Naive thymus-derived CD4-positive, alpha-beta T cell (primary cell): ENCODE measurements at regions not wholly inside any gene's neighbourhood (a gene's known extent, or its start where the extent isn't known, plus 50 kb on each side); places are given as distances from the start of the nearest gene placed in this dataset.

Source experiments
- ATAC-seq: fragments of 150-1000 bp; cut with Tn5 transposase; 2 replicates; pipeline ENCODE4 v1.10.0; 2021; ENCODE audit warnings: mild to moderate bottlenecking, moderate library complexity
- CTCF ChIA-PET: fragments of 350-600 bp; sonication (Branson Sonifier 250); formaldehyde crosslinking; loops from one replicate; lab custom pipeline; 2021; ENCODE audit warnings: antibody characterized with exemption; lab: Charles Lee
- POLR2A ChIA-PET: fragments of 350-600 bp; sonication (Branson Sonifier 250); formaldehyde crosslinking; loops from one replicate; lab custom pipeline; 2021; ENCODE audit warnings: antibody characterized with exemption, inconsistent platforms; lab: Charles Lee
- DNase-seq, 9 donors: peaks; one replicate each; pipeline versions ENCODE4 v3.0.0 to v3.0.0-alpha.2; 2020 to 2022; ENCODE audit warnings: mixed read lengths in 1 of 9
- H3K27ac ChIP-seq: one replicate; pipeline ENCODE4 v1.7.0; 2013; ENCODE audit warnings: mild to moderate bottlenecking, low read depth, low read length, moderate library complexity
- H3K27me3 ChIP-seq, 2 donors: one replicate each; pipeline ENCODE4 v1.7.0; 2013; ENCODE audit warnings: low read length in 2 of 2, mild to moderate bottlenecking in 2 of 2, moderate library complexity in 2 of 2; ENCODE audit not compliant: control insufficient read depth in 2 of 2, insufficient read depth in 2 of 2
- H3K36me3 ChIP-seq, 3 experiments: 1 replicate in 2 of 3; 2 replicates in 1 of 3; pipeline ENCODE4 v1.7.0; 2013; ENCODE audit warnings: low read length in 3 of 3, mild to moderate bottlenecking in 3 of 3, moderate library complexity in 1 of 3; ENCODE audit not compliant: insufficient read depth in 3 of 3, control insufficient read depth in 2 of 3
- H3K4me1 ChIP-seq, 2 donors: one replicate each; pipeline ENCODE4 v1.7.0; 2013; ENCODE audit warnings: low read length in 2 of 2, mild to moderate bottlenecking in 2 of 2, moderate library complexity in 1 of 2; ENCODE audit not compliant: control insufficient read depth in 2 of 2, insufficient read depth in 2 of 2
- H3K4me3 ChIP-seq: 2 replicates; pipeline ENCODE4 v1.7.0; 2013; ENCODE audit warnings: mild to moderate bottlenecking, low read length
- H3K9me3 ChIP-seq, 3 experiments: 1 replicate in 2 of 3; 2 replicates in 1 of 3; pipeline ENCODE4 v1.7.0; 2013; ENCODE audit warnings: low read length in 3 of 3; ENCODE audit not compliant: control insufficient read depth in 2 of 3
- H3K27ac Mint-ChIP-seq, 9 donors: one replicate each; pipeline ENCODE4 v1.8.0; 2020 to 2022; ENCODE audit warnings: mixed read lengths in 9 of 9, mild to moderate bottlenecking in 8 of 9, moderate library complexity in 5 of 9, inconsistent platforms in 2 of 9
- H3K27me3 Mint-ChIP-seq, 5 donors: one replicate each; pipeline ENCODE4 v1.8.0; 2021 to 2022; ENCODE audit warnings: mixed read lengths in 5 of 5, mild to moderate bottlenecking in 1 of 5
- H3K36me3 Mint-ChIP-seq, 5 donors: one replicate each; pipeline ENCODE4 v1.8.0; 2020 to 2022; ENCODE audit warnings: mixed read lengths in 5 of 5, mild to moderate bottlenecking in 3 of 5, inconsistent platforms in 1 of 5
- H3K4me1 Mint-ChIP-seq, 7 donors: one replicate each; pipeline ENCODE4 v1.8.0; 2020 to 2022; ENCODE audit warnings: mixed read lengths in 7 of 7, mild to moderate bottlenecking in 3 of 7, inconsistent platforms in 1 of 7
- H3K4me3 Mint-ChIP-seq, 10 donors: one replicate each; pipeline ENCODE4 v1.8.0; 2020 to 2022; ENCODE audit warnings: mild to moderate bottlenecking in 10 of 10, mixed read lengths in 10 of 10, moderate library complexity in 6 of 10, inconsistent platforms in 2 of 10
- H3K9me3 Mint-ChIP-seq, 11 donors: one replicate each; pipeline ENCODE4 v1.8.0; 2020 to 2022; ENCODE audit warnings: mixed read lengths in 11 of 11, mild to moderate bottlenecking in 4 of 11, inconsistent platforms in 1 of 11, moderate library complexity in 1 of 11
- intact Hi-C, 2 donors: fragments of 100-400 bp; cut with micrococcal nuclease; formaldehyde crosslinking; loops; one replicate each; pipeline ENCODE4 v1.15.1; 2023

DNA sequence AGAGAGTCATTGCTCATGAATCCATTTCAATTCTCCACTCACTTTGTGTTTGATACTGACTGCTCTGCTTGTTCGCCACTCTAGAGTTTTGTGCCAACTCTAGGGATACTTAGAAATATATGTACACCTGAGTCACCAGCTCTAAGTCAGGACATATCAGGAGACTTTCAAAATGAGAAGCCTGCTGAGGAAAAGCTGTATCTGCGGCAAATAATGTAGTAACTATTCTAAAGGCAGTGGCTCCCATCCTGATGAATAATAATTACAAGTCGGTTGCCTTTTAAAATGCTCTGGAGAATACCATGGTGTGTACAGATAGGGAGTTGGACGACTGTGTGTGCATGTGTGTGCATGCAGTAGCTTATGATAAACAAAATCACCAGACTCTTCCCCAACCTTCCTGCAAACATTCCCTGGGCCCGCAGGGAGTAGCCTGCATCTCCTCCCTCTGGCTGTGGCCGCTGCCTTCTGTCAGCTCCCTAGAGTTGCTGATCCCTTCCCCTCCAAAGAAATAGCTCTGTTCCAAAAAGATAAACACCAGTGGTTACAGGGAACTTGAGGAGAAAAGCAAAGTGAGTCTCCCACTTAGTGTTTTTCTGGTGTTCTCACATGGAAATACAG is 346.3 kb upstream of the UMPS start:
- no peaks in the 10 kb centered on the region for H3K27me3 ChIP-seq
- no peaks in the 10 kb centered on the region for H3K4me1 ChIP-seq
- ATAC-seq: no peak
- H3K36me3 ChIP-seq: no peaks in the 10 kb centered on the region
- H3K4me3 ChIP-seq: no peak overlapping the region
- Mint-ChIP-seq H3K27ac (no peak overlapping the region), H3K9me3 (peaks cover 0 to 2% (median 0%) of the 10 kb centered on the region in 11 donors), H3K27me3 (peaks cover 21 to 55% (median 25%) of the 10 kb centered on the region in 5 donors), H3K36me3 (no peaks in the 10 kb centered on the region), H3K4me1 (no peaks in the 10 kb centered on the region), H3K4me3 (no peak overlapping the region)
- H3K9me3 ChIP-seq: no peaks in the 10 kb centered on the region
- POLR2A ChIA-PET: no interaction called here
- CTCF ChIA-PET: no interaction called here
- no peak overlapping the region for H3K27ac ChIP-seq
- intact Hi-C loops: no loop called here
- DNase-seq: no peak

DNA sequence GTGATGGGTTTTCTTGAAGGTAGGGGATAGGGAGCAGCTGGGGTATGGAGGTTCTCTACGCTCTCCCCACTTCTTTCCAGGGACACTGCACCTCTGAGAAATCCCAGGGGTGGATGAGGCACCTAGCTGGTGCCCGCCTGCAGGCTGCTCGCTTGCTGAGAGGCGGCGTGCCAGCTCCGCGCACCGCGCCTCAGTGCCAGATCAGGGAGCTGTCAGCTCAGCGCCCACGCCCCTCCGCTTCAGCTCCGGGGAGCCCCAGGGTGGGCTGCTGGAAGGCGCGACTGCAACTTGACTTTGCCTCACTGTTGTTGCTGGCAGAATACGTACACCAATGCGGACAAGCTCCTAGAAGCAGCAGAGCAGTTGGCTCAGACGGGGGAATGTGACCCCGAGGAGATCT is 345.7 kb upstream of the UMPS start:
- H3K27me3 ChIP-seq: no peaks in the 10 kb centered on the region
- Mint-ChIP-seq H3K9me3 (peaks cover 0 to 3% (median 0%) of the 10 kb centered on the region in 11 donors), H3K4me1 (no peaks in the 10 kb centered on the region), H3K36me3 (no peaks in the 10 kb centered on the region), H3K4me3 (no peak overlapping the region), H3K27ac (no peak overlapping the region), H3K27me3 (peaks cover 26 to 60% (median 28%) of the 10 kb centered on the region in 5 donors)
- CTCF ChIA-PET: no interaction called here
- H3K36me3 ChIP-seq: no peaks in the 10 kb centered on the region
- ATAC-seq: no peak
- no peaks in the 10 kb centered on the region for H3K9me3 ChIP-seq
- intact Hi-C loops: no loop called here
- POLR2A ChIA-PET: no interaction called here
- no peak overlapping the region for H3K27ac ChIP-seq
- H3K4me3 ChIP-seq: no peak overlapping the region
- no peaks in the 10 kb centered on the region for H3K4me1 ChIP-seq
- no peak for DNase-seq

DNA sequence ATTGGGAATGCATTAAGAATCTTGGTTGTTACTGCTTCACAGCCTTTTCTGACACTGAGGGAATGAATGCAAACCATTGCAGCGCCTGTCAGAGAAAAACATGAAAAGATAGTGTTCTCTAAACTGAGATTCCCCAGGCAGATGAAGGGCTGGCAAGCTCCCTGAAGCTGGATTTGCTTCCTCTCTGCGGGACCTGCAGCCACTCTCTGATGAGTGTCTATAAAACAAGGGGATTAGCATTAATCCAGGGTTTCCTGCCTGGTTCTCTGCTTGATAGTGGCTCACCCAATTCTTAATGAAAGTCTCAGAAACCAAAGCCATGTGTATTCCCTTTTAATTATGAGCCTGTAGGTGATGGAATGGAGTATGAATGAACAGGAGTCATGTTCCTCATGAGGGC is 344.3 kb upstream of the UMPS start:
- no peak overlapping the region for H3K4me3 ChIP-seq
- H3K27me3 Mint-ChIP-seq: peaks cover 30 to 58% (median 32%) of the 10 kb centered on the region in 5 donors
- H3K36me3 Mint-ChIP-seq: no peaks in the 10 kb centered on the region
- no peaks in the 10 kb centered on the region for H3K4me1 Mint-ChIP-seq
- H3K4me1 ChIP-seq: no peaks in the 10 kb centered on the region
- H3K4me3 Mint-ChIP-seq: no peak overlapping the region
- H3K27ac ChIP-seq: no peak overlapping the region
- intact Hi-C loops: no loop called here
- H3K27ac Mint-ChIP-seq: no peak overlapping the region
- no peaks in the 10 kb centered on the region for H3K36me3 ChIP-seq
- ChIA-PET POLR2A (no interaction called here), CTCF (no interaction called here)
- H3K9me3 Mint-ChIP-seq: peaks cover 0 to 3% (median 0%) of the 10 kb centered on the region in 11 donors
- H3K27me3 ChIP-seq: no peaks in the 10 kb centered on the region
- ATAC-seq: no peak
- DNase-seq: no peak
- H3K9me3 ChIP-seq: no peaks in the 10 kb centered on the region

- no peak overlapping the region for H3K27ac ChIP-seq
- no peaks in the 10 kb centered on the region for H3K36me3 ChIP-seq
- H3K4me3 Mint-ChIP-seq: no peak overlapping the region
- H3K36me3 Mint-ChIP-seq: no peaks in the 10 kb centered on the region
- H3K4me1 Mint-ChIP-seq: no peaks in the 10 kb centered on the region
- no peak overlapping the region for H3K4me3 ChIP-seq
- no peaks in the 10 kb centered on the region for H3K9me3 ChIP-seq
- peaks cover 32 to 56% (median 37%) of the 10 kb centered on the region in 5 donors for H3K27me3 Mint-ChIP-seq
- no peaks in the 10 kb centered on the region for H3K4me1 ChIP-seq
- CTCF ChIA-PET: no interaction called here
- peaks cover 0 to 3% (median 0%) of the 10 kb centered on the region in 11 donors for H3K9me3 Mint-ChIP-seq
- POLR2A ChIA-PET: no interaction called here
- no peaks in the 10 kb centered on the region for H3K27me3 ChIP-seq
- no peak for DNase-seq
- H3K27ac Mint-ChIP-seq: no peak overlapping the region
- ATAC-seq: no peak
- intact Hi-C loops: no loop called here
Observed at GRCh38 chr3:124386996-124387595, 343.2 kb upstream of the UMPS start.

DNA sequence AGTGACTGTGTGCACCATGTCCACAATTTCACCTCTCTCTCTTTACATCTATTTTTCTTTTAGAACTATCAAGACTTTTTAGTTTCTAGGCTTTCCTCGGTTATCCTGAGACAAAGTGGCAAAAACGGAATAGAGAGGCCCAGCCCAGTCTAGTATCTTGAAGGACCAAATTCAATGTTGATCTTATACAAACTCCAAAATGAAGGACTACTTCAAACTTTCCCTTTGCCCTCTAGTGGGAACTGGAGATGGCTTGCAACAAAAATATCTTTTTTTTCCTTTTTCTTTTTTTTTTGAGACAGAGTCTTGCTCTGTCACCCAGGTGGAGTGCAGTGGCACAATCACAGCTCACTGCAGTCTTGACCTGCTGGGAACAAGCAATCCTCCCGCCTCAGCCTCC is 338.5 kb upstream of the UMPS start:
- no peaks in the 10 kb centered on the region for H3K9me3 ChIP-seq
- no peaks in the 10 kb centered on the region for H3K36me3 ChIP-seq
- H3K27ac ChIP-seq: no peak overlapping the region
- CTCF ChIA-PET: no interaction called here
- peaks cover 25 to 46% (median 38%) of the 10 kb centered on the region in 5 donors for H3K27me3 Mint-ChIP-seq
- H3K4me1 Mint-ChIP-seq: no peaks in the 10 kb centered on the region
- H3K27ac Mint-ChIP-seq: no peak overlapping the region
- no peak overlapping the region for H3K4me3 ChIP-seq
- no peaks in the 10 kb centered on the region for H3K27me3 ChIP-seq
- no peaks in the 10 kb centered on the region for H3K4me1 ChIP-seq
- H3K4me3 Mint-ChIP-seq: no peak overlapping the region
- no peak for ATAC-seq
- DNase-seq: no peak
- intact Hi-C loops: no loop called here
- H3K9me3 Mint-ChIP-seq: peaks cover 0 to 5% (median 0%) of the 10 kb centered on the region in 11 donors
- no peaks in the 10 kb centered on the region for H3K36me3 Mint-ChIP-seq
- POLR2A ChIA-PET: no interaction called here

DNA sequence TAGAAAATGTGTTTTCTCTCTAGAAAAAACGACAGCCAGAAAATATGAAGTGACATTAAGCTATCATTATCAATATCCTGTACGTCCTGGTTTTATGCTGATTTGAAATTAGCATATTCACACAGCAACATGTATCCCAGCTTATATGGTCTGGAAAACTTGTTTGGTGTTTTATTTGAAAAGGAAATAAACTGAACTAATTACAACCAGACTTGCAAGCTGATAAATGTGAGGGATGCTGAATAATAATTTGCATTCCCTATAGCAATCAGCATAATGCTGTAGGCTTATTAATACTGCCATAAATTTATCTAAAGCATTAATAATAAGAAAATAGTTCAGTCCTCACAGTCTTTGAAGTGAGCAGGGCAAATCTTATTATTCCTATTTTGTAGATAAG is 336.9 kb upstream of the UMPS start:
- no peaks in the 10 kb centered on the region for H3K4me1 Mint-ChIP-seq
- Histone ChIP-seq H3K4me3 (no peak overlapping the region), H3K36me3 (no peaks in the 10 kb centered on the region), H3K27ac (no peak overlapping the region), H3K27me3 (no peaks in the 10 kb centered on the region), H3K9me3 (no peaks in the 10 kb centered on the region), H3K4me1 (no peaks in the 10 kb centered on the region)
- intact Hi-C loops: no loop called here
- no peaks in the 10 kb centered on the region for H3K36me3 Mint-ChIP-seq
- no peak for ATAC-seq
- CTCF ChIA-PET: no interaction called here
- no peak for DNase-seq
- POLR2A ChIA-PET: no interaction called here
- H3K27me3 Mint-ChIP-seq: peaks cover 25 to 47% (median 37%) of the 10 kb centered on the region in 5 donors
- no peak overlapping the region for H3K27ac Mint-ChIP-seq
- no peak overlapping the region for H3K4me3 Mint-ChIP-seq
- peaks cover 0 to 5% (median 0%) of the 10 kb centered on the region in 11 donors for H3K9me3 Mint-ChIP-seq

DNA sequence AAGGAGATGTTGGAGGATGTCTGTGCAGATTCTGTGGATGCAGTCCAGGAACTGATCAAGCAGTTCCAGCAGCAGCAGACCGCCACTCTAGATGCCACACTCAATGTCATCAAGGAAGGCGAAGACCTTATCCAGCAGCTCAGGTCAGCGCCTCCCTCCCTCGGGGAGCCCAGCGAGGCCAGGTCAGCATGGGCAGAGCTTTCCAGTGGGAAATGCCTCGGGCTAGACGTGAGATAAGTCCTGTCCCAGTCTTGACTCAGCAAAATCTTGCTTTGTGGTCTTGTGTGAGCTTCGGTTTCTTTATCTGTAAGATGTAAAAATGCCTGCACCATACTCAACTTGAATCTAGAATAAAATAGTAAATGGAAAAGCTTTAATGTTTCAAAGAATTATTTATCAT is 335.1 kb upstream of the UMPS start:
- Mint-ChIP-seq H3K4me3 (no peak overlapping the region), H3K27me3 (peaks cover 18 to 43% (median 26%) of the 10 kb centered on the region in 5 donors), H3K36me3 (no peaks in the 10 kb centered on the region), H3K4me1 (no peaks in the 10 kb centered on the region), H3K27ac (no peak overlapping the region), H3K9me3 (peaks cover 0 to 5% (median 0%) of the 10 kb centered on the region in 11 donors)
- intact Hi-C loops: no loop called here
- no peaks in the 10 kb centered on the region for H3K4me1 ChIP-seq
- no peaks in the 10 kb centered on the region for H3K27me3 ChIP-seq
- H3K9me3 ChIP-seq: no peaks in the 10 kb centered on the region
- H3K36me3 ChIP-seq: no peaks in the 10 kb centered on the region
- H3K4me3 ChIP-seq: no peak overlapping the region
- H3K27ac ChIP-seq: no peak overlapping the region
- DNase-seq (no peak), ATAC-seq (no peak)
- POLR2A ChIA-PET: no interaction called here
- CTCF ChIA-PET: no interaction called here
